COLO668 (cell line): ENCODE measurements at regions not wholly inside any gene's neighbourhood (a gene's known extent, or its start where the extent isn't known, plus 50 kb on each side); places are given as distances from the start of the nearest gene placed in this dataset.
A peak's percentile ranks its signal among the peaks of the same experiment; 100 is the strongest.

Experiments
- DNase-seq: peaks from one replicate; lab custom pipeline; 2025; ENCODE audit not compliant: unreplicated experiment; lab: John Stamatoyannopoulos, UW

DNA sequence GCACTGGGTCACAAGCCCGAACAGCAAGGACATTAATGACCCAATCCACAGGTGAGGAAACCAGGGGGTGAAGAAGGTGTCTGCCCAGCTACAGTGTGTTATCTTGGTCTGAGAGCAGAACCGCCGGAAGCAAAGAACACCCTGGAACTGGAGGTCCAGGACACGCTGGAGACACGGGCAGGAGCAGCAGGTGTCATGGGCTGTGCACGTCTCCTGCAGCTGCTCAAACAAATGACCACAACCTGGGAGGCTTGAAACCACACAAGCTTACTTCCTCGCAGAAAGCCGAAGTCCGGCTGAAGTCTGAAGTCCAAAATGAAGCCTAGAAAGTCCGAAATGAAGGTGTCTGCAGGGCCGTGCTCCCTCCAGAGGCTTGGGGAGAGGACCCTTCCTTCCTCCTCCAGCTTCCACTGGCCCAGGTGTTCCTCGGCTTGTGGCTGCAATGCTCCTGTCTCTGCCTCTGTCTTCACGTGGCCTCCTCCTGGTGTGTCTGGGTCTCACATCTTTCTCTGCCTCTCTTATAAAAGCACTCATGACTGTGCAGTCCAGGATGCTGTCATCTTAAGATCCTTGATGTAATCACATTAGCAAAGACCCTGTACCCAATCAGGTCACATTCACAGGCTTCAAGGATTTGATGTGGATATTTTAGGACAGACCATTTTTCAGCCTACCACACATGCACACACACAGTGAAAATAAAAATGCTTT lies 351.2 kb downstream of the C16orf95 start:
- DNase-seq: peak; percentile 80

DNA sequence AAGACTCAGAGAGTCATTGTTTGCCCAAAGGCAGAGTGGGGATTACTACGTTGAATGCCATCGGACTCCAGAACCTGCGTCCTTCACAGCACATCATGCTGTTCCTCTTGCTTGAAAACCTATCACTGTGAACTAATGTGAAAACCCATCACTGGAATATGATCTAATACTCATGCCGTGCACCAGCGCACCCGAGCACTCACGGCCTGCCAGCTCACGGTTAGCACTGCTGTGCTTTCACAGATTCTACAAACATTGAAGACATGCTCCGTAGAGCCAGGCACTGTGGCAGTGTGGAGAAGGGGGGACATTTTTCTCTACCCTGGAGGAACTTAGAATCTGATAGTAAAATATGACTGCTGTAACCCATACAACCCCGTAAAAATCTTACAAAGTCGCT lies 350.4 kb downstream of the C16orf95 start:
- peak; percentile 31 for DNase-seq

DNA sequence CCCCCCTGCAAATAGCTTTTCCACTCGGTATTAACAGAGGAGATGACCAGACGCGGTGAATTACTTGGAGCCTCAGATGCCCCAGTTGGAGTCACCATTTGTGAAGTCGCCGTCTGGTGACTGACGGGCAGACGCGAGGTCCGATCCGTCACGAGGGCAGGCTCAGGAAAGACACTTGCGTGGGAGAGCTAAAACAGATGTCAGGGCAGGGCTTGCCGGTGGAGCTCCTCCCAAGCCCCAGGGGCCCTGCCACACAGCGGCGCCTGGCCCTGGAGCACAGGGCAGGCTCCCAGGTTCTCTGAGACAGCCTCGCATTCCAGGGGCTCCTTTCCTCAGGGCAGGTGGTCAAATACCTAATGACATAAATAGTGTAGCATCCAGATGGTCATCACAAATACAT lies 348.3 kb downstream of the C16orf95 start:
- DNase-seq: no peak

DNA sequence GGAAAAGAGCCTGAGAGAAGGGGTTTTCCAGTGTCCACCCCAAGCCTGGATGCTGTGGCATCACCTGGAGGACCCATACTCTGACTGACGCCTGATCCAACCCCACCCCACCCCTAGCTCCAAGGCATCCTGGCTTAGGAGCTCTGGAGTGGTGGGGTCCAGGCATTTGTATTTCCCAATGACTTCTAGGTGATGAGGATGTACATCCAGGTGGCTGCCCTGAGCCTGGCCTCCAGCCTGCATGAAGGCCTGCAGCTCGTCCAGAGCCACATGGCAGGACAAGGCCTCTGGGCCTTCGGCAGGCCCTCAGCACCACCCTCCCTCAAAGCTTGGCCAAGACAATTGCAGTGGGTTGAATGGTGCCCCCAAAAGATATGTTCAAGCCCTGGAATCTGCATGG lies 347.5 kb downstream of the C16orf95 start:
- no peak for DNase-seq

DNA sequence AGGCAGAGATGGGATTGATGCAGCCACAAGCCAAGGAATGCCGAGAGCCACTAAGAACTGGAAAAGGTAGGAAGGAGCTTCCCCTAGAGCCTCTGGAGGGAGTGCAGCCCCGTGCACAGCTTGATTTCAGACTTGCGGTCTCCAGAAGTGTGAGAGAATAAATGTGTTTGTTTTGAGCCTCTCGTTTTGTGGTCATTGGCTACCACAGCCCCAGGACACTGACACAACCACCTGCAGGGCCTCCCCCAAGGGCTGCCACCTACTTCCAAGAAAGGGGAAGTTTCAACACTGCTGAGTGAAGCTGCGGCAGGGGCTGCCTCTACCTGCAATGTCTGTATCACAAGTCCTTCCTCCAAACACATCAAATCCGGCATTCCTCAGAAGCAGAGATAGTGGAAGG lies 346.9 kb downstream of the C16orf95 start:
- no peak for DNase-seq

DNA sequence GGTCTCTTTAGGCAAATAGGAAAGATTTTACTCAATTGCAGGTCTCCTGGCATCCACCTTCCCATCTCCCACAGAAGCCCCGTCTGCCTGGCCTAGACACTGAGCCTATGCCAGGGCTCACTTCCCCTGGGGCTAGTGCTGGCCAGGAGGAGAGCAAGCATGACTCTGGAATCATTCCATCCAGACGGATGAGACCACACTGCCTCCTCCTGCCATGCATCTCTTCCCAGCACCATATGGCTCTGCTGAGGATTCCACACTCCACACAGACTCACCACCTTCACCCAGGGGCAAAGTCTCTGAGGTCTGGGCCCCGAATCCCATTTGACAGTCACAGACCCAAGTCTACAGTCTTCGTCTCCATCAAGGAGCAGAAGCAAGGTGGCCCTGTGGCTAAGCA lies 346.5 kb downstream of the C16orf95 start:
- DNase-seq: no peak

DNA sequence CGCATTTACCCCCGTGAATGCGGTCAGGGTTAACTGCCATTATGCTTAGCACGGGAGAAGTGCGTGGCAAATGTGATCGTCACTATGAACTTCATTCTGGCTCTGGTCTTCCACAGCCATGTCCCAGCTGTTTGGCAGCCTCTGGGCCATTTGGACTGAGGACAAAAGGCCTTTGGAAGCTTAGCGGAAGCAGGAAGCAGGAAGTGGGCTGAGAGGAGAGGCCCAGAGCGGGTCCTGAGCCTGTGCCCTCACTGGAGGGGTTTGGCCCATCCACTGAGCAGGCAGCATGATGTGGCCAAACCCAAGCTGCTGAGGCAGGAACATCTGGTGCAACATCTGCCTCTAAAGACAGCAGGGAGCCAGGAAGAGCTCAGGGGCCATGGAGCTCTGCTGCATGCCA lies 345.9 kb downstream of the C16orf95 start:
- no peak for DNase-seq

DNA sequence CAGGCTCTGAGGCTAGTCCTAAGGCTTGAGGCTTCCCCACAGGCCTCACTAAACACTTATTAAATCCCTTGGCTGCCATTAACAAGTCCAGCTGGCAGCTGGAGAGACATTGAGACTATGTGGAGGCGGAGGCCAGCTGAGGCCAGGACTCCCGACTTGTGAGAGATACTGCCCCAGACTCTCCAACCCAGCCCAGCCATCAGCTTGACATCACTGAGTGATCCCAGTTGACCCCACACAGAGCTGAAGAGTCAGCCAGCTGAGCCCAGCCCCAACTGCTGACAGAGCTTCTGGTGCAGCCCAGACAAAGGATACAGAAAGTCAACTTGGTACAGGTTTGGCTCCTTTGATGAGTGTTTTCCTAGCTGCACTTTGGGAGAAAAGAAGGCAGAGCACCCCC lies 343.1 kb downstream of the C16orf95 start:
- no peak for DNase-seq

DNA sequence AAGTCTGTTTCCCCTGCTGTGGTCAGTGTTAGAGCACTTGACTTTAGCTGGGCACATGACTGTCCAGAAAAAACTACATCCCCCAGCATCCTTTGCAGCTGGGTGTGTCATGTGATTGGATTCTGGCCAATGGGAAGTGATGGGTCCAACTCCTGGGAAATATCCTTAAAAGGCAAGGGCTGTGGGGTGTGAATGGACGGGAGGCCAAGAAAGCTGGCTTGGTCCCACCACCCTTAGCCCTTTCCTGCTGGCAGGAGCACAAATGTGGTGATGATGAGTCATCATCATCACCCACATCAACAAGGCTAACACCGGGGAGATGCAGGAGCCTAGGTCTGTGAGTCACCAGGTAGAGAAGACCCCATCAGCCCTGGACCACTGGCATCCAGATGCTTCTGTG lies 341.7 kb downstream of the C16orf95 start:
- no peak for DNase-seq

DNA sequence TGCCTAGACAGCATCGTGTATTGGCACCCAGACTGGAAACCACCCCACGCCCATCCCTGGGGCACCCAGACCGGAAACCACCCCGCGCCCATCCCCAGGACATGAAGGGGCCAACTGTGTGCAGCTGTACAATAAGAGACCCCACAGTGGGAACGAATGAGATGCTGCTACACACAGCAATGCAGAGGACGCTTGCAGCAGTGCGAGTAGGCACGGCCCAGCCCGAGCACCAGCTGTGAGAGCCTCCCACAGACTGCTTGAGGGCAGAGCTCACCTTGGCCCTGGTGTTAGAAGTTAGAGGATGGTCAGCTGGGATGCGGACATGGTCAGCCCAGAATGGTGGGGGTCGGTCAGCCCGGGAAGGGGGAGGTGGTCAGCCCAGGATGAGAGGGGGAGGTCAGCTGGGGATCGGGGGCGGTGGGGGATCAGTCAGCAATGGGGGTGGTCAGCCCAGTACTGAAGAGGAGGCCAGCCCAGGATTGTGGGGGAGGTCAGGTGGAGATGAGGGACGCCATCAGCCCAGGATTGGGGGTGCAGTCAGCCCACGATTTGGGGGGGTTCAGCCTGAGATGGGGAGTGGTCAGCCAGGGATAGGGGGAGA lies 340.0 kb downstream of the C16orf95 start:
- no peak for DNase-seq

DNA sequence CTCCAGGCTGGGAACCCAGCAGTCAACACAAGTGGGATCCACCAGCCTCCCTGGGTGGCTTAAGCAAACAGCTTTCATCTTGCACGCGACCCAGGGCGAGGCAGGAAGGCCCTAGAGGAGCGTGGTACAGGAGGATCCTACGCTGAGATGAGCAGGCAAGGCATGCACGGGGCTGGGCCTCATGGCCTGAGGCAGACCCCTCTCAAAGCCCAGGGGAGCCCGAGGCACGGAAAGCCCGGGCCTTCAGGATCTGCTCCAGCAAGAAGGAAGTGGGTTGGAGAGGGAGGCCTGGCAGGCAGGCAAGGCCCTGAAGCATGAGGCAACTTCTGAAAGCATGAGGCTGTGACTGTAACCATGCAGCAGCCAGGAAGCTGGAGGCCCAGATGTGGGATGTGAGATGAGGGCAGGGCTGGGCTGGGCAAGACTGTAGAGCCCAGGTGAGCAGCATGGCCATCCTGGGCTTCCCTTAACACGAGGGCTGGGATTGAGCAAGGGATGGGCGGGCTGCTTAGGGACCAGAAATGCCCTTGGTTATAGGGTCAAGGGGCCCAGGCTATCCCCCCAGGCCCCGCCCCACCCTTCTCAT lies 338.7 kb downstream of the C16orf95 start:
- DNase-seq: no peak

DNA sequence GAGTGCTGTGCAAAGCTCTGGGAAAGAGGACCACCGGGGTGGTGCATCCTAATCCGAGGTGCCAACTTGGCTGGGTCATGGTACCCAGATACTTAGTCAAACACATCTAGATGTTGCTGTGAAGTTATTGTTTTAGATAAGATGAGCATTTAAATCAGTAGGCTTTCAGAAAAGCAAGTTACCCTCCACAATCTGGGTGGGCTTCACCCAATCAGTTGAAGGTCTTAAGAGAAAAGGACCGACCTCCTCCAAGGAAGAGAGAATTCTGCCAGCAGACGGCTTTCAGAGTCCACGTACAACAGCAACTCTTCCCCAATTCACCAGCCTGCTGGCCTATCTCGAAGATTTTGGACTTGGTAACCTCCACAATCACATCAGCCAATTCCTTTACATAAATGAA lies 338.1 kb downstream of the C16orf95 start:
- DNase-seq: no peak

DNA sequence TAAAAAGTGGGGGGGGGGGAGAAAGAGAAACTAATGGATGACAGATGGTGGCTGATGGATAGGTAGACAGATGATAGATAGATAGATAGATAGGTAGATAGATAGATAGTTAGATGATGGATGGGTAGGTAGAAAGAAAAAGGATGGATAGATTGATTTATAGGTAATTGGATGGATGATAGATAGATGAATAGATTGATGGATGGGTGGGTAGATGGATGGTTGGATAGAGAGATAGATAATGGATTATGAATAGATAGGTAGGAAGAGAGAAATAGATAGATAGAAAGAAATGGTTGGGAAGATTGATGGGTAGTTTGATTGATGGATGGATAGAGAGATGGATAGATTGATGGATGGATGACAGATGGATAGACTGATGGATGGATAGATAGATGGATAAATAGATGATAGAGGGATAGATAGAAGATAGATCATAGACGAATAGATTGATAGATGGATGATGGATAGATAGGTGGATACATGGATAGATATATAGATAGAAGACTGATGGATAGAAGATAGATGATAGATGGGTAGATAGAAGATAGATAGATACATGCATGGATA lies 337.1 kb downstream of the C16orf95 start:
- no peak for DNase-seq

DNA sequence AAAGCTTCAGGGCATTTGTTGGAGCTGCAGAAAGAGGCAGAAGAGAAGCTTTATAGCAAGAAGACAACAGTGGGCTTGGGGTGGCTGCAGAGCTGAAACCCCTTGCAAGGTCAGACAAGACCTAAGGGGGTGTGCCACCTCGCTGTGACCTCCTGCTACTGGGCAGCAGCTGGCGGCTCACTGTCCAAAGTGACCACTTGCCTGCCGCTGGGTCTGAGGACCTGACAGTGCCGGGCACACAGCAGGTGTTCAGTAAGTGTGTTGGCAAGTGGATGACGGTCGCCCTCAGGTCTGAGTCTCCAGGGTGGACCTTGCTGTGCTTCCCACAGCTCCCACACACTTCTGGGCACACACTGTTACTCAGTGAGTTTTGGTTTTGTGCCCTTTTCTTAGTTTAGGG lies 336.5 kb downstream of the C16orf95 start:
- no peak for DNase-seq

DNA sequence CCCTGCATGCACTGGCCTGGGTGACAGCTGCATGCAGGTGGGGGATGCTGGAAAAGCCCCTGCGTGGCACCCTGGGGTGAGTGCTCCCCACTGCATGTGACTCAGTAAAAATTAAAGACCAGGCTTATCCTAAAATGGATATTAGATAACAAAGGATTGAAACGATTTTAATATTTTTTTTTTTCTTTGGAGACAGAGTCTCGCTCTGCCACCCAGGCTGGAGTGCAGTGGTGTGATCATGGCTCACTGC lies 334.9 kb downstream of the C16orf95 start:
- no peak for DNase-seq

DNA sequence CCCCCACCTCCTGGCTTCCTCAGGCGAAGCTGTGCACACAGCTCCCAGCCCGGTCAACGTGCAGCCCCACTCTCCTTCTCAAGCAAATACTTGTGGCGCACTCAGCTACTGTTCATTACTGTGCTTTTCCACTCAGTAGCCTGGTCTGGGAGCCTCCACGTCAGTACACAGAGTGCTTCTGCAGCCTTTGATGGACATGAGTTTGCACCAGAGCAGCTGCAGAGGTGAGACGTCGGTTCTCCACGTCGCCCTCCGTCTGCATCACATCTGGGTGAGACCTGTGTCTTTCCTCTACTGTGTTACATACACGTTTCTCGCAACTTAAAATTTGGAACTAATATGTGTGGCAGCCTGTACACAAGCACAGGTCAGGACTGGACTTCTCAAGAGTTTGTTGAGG lies 334.3 kb downstream of the C16orf95 start:
- no peak for DNase-seq

DNA sequence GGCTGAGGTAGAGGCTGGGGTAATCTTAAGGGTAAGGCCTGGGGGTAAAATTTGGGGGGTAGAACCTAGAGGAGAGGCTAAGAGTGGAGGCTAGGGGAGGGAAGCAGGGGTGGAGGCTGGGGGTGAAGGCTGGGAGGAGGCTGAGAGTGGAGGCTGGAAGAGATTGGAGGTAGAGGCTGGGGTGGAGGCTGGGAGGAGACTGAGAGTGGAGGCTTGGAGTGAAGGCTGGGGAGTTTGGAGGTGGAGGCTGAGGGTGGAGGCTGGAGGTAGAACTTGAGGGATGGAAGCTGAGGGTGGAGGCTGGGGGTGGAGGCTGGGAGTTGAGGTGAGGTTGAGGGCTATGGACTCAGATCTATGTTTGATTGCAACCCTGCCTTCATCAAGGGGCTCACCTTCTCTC lies 333.6 kb downstream of the C16orf95 start:
- DNase-seq: no peak

DNA sequence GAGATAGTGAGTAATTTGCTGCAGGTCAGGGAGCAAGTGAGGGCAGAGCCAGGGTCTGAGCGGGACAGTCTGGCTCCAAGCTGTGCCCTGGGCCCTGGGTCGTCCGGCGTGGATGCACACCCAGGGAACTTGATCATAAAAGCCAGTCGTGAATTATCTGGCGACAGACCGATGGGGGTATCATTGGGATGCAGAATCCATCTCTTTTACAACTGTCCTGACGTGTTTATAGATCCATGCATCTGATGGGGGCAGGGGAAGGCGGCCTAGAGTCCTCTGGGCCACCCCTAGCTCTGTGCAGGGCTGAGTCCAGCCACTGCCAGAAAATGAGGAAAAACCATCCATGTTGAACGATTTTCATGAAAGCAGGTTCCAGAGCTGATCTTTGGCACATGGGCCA lies 332.8 kb downstream of the C16orf95 start:
- no peak for DNase-seq

DNA sequence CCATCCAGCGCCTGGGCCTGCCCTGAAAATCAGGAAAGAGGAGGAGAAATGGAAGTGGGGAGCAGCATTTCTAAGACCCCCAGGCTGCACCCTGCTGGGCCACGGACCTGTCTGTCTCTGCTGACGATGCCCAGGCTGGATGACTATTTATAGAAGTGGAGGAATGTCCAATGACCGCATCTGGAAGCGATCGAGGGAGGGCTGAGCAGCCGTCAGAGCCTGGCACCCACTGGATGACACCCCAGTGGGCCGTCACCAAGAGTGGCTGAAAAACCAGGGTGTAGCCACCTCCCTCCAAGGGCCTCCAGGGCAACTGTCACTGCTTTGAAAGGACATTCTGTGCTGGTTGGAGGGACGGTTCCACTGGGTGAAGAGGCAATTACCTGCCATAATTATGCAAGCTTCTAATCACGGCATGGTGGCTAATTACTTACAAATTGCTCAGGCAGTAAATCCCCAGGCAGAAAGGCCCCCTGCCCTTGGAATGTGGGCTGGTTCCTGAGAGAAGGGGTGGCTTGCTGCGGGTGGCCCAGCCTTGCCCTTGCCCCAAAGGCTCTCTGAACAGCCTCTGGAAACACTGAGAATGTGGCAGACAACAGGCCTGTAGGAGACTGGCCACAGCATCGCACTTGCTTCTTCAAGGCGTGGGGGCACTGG lies 332.1 kb downstream of the C16orf95 start:
- no peak for DNase-seq

DNA sequence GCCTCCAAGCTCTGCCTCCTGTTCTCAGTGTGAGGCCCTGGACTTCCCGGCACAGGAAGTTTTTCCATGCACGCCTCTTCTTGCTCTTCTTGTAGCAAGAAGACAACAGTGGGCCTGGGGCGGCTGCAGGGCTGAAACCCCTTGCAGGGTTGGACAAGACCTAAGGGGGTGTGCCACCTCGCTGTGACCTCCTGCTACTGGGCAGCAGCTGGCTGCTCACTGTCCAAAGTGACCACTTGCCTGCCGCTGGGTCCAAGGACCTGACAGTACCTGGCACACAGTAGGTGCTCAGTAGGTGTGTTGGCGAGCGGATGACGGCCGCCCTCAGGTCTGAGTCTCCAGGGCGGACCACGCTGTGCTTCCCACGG lies 331.6 kb downstream of the C16orf95 start:
- no peak for DNase-seq

DNA sequence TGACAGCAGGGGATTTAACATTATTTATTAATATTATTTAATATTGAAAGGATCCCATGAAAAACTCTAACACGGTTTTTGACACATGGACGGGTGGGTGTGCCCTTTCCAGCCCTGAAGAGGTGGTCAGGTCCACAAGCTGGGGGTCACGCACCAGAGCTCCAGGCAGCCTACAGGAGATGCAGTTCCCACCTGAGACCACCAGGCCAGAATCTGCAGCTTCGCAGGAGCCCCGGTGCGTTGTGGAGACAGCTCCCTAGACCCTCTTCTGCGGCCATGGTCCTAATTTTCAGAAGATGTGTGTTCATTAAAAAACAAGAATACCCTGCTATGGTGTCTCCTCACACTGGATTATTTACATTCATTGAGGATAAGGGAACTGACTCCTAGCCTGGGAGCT lies 331.1 kb downstream of the C16orf95 start:
- DNase-seq: no peak

DNA sequence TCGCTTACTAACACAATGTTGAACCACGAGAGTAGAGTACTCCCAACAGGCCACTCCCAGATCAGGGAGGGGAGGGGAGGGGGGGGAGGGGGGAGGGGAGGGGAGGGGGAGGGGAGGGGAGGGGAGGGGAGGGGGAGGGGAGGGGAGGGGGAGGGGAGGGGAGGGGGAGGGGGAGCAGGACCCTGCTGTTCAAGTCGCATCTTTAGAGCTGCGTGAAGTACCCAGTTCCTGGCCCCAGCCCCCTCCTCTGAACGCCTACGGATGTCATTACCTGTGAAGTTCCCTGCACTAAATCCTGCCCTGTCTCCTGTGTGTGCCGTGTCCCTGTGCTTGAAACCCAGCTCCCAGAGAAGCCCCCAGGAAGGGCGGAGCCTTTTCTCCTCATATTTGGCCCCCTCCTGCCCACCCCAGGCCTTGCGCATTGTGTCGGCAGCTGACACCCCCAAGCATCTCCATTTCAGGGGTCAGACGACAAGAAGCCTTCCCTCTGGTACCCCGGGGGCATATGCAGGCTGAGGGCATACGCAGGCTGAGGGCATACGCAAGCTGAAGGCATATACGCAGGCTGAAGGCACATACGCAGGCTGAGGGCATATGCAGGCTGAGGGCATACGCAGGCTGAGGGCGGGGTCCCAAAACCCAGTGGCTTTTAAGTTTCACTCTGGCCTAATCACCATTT lies 330.2 kb downstream of the C16orf95 start:
- no peak for DNase-seq
